Esophagus muscularis mucosa (tissue), 3 donors: ENCODE measurements at regions not wholly inside any gene's neighbourhood (a gene's known extent, or its start where the extent isn't known, plus 50 kb on each side); places are given as distances from the start of the nearest gene placed in this dataset.

Experiments used
- CTCF ChIP-seq, 3 experiments: fragments of 200-600 bp in 2 of 3; fragments of 450-650 bp in 1 of 3; sonication (generic) in 2 of 3; IDR thresholded peaks; one replicate each; pipeline ENCODE4 v1.5.1; 2017 to 2019; ENCODE audit warnings: antibody characterized with exemption in 3 of 3, mild to moderate bottlenecking in 2 of 3, moderate library complexity in 1 of 3
- POLR2AphosphoS5 ChIP-seq, 2 donors: sonication (generic); formaldehyde crosslinking; IDR thresholded peaks; one replicate each; pipeline ENCODE4 v1.6.1; 2017; ENCODE audit warnings: antibody characterized with exemption in 2 of 2

- TF ChIP-seq CTCF (IDR thresholded peaks at IDR 0.05) (no peak), POLR2AphosphoS5 (IDR thresholded peaks at IDR 0.05) (no peak)
These were observed 436.1 kb downstream of the DAD1 start for GRCh38 chr14:22152903-22153302.
